OCI-LY7 (cell line): ENCODE measurements at regions not wholly inside any gene's neighbourhood (a gene's known extent, or its start where the extent isn't known, plus 50 kb on each side); places are given as distances from the start of the nearest gene placed in this dataset.

Experiments used
- BruUV-seq: library from RNA; stranded (reverse); fragments of 400-500 nt; replicated peaks from 2 replicates; lab custom pipeline; 2021; lab: Mats Ljungman, UMichigan
- CTCF ChIA-PET: fragments of 300-600 bp; sonication (Branson Sonifier 250); formaldehyde crosslinking; loops from one replicate; lab custom pipeline; 2022; ENCODE audit warnings: antibody characterized with exemption; ENCODE audit not compliant: unreplicated experiment; lab: Charles Lee
- POLR2A ChIA-PET: fragments of 300-600 bp; sonication (Branson Sonifier 250); formaldehyde crosslinking; loops from one replicate; lab custom pipeline; 2022; ENCODE audit warnings: antibody characterized with exemption; lab: Charles Lee
- DNase-seq: peaks from one replicate; pipeline ENCODE4 v3.0.0-alpha.2; 2015; ENCODE audit warnings: low spot score
- H2AFZ ChIP-seq: fragments of 200-600 bp; sonication (generic), shearing (Covaris generic); 2 replicates; pipeline ENCODE4 v1.6.1; 2014; ENCODE audit warnings: mild to moderate bottlenecking, antibody characterized with exemption, low read length, moderate library complexity
- H3K27ac ChIP-seq: fragments of 200-600 bp; sonication (generic); 2 replicates; pipeline ENCODE4 v1.5.1; 2014; ENCODE audit warnings: mixed run types, low read depth, mild to moderate bottlenecking, moderate library complexity, low read length, inconsistent platforms; ENCODE audit not compliant: poor library complexity, severe bottlenecking
- H3K36me3 ChIP-seq: fragments of 200-600 bp; sonication (generic); 2 replicates; pipeline ENCODE4 v1.6.1; 2014; ENCODE audit warnings: mild to moderate bottlenecking, antibody characterized with exemption, low read length, moderate library complexity, mixed read lengths; ENCODE audit not compliant: insufficient read depth
- H3K4me1 ChIP-seq: fragments of 200-600 bp; sonication (generic); 2 replicates; pipeline ENCODE4 v1.5.1; 2014; ENCODE audit warnings: mild to moderate bottlenecking, low read length; ENCODE audit not compliant: insufficient read depth, poor library complexity, severe bottlenecking
- H3K4me2 ChIP-seq: fragments of 200-600 bp; sonication (generic); 2 replicates; pipeline ENCODE4 v1.6.1; 2014; ENCODE audit warnings: mild to moderate bottlenecking, low read length
- H3K4me3 ChIP-seq: fragments of 200-600 bp; sonication (generic); 2 replicates; pipeline ENCODE4 v1.5.1; 2014; ENCODE audit warnings: mild to moderate bottlenecking, low read depth, low read length; ENCODE audit not compliant: poor library complexity, severe bottlenecking
- H3K79me2 ChIP-seq: fragments of 200-600 bp; sonication (generic); 2 replicates; pipeline ENCODE4 v1.6.1; 2016; ENCODE audit warnings: low read depth, mild to moderate bottlenecking, low read length, moderate library complexity, mixed read lengths; ENCODE audit not compliant: insufficient read depth
- H3K9me2 ChIP-seq: fragments of 200-600 bp; sonication (generic); 2 replicates; pipeline ENCODE4 v1.6.1; 2016; ENCODE audit warnings: mild to moderate bottlenecking, low read length, mixed read lengths; ENCODE audit not compliant: insufficient read depth
- H3K9me3 ChIP-seq: fragments of 200-600 bp; sonication (generic); 2 replicates; pipeline ENCODE4 v1.6.1; 2014; ENCODE audit warnings: mild to moderate bottlenecking, mixed run types, low read length, mixed read lengths
- H4K20me1 ChIP-seq: fragments of 200-600 bp; sonication (generic); 2 replicates; pipeline ENCODE4 v1.6.1; 2014; ENCODE audit warnings: mild to moderate bottlenecking, antibody characterized with exemption, low read length, moderate library complexity, mixed read lengths; ENCODE audit not compliant: insufficient read depth
- CTCF ChIP-seq: fragments of 200-600 bp; sonication (generic); conservative IDR thresholded peaks from 2 replicates; pipeline ENCODE4 v1.5.1; 2014; ENCODE audit warnings: mild to moderate bottlenecking, antibody characterized with exemption, low read length, moderate library complexity, mixed read lengths
- EZH2phosphoT487 ChIP-seq: fragments of 200-600 bp; sonication (generic); IDR thresholded peaks from 2 replicates; pipeline ENCODE4 v1.6.1; 2018; ENCODE audit warnings: low read depth, borderline replicate concordance, mild to moderate bottlenecking, mixed run types, antibody characterized with exemption, low read length, moderate library complexity, mixed read lengths
- intact Hi-C: fragments of 100-400 bp; cut with micrococcal nuclease; formaldehyde crosslinking; loops from one replicate; pipeline ENCODE4 v1.10.0; 2022; ENCODE audit not compliant: unreplicated experiment

- no peaks in the 10 kb centered on the region for H3K4me1 ChIP-seq
- H4K20me1 ChIP-seq, result no peaks in the 10 kb centered on the region
- H3K79me2 ChIP-seq, result no peaks in the 10 kb centered on the region
- H3K27ac ChIP-seq, result no peak overlapping the region
- BruUV-seq, result no TSS peak
- intact Hi-C loops, result no loop called here
- no peaks in the 10 kb centered on the region for H3K36me3 ChIP-seq
- ChIA-PET POLR2A (interaction anchor here (0.5 kb wide), 1 partner anchor 26 kb away, joined by 3 read pairs; no protein-coding TSS in a partner anchor), CTCF (no interaction called here)
- H3K4me2 ChIP-seq, result no peak overlapping the region
- no peak overlapping the region for H3K4me3 ChIP-seq
- H3K9me2 ChIP-seq, result no peaks in the 10 kb centered on the region
- H2AFZ ChIP-seq, result no peak overlapping the region
- TF ChIP-seq CTCF, result no peak
- TF ChIP-seq EZH2phosphoT487, result no peak
- no peaks in the 10 kb centered on the region for H3K9me3 ChIP-seq
- no peak for DNase-seq
These were observed 354.0 kb upstream of the CCL2 start for GRCh38 chr17:33901085-33901484.

- Histone ChIP-seq H3K4me1 (no peaks in the 10 kb centered on the region), H4K20me1 (no peaks in the 10 kb centered on the region), H3K9me3 (no peaks in the 10 kb centered on the region), H3K4me3 (no peak overlapping the region), H3K4me2 (no peak overlapping the region), H3K79me2 (no peaks in the 10 kb centered on the region), H3K9me2 (no peaks in the 10 kb centered on the region), H3K36me3 (no peaks in the 10 kb centered on the region), H3K27ac (no peak overlapping the region), H2AFZ (no peak overlapping the region)
- POLR2A ChIA-PET, result interaction anchor here (0.6 kb wide), 1 partner anchor 158 kb away, joined by 3 read pairs; no protein-coding TSS in a partner anchor
- CTCF ChIA-PET, result no interaction called here
- intact Hi-C loops, result no loop called here
- DNase-seq, result no peak
- TF ChIP-seq EZH2phosphoT487, result no peak
- TF ChIP-seq CTCF, result no peak
- no TSS peak for BruUV-seq
These were observed 352.1 kb upstream of the CCL2 start for GRCh38 chr17:33902901-33903449.

GRCh38 chr17:33904476-33904875, 350.6 kb upstream of the CCL2 start:
- Histone ChIP-seq H3K36me3 (no peaks in the 10 kb centered on the region), H3K4me2 (no peak overlapping the region), H3K79me2 (no peaks in the 10 kb centered on the region), H3K9me2 (no peaks in the 10 kb centered on the region), H3K4me1 (no peaks in the 10 kb centered on the region), H3K4me3 (no peak overlapping the region), H3K27ac (no peak overlapping the region), H2AFZ (no peak overlapping the region), H3K9me3 (no peaks in the 10 kb centered on the region), H4K20me1 (no peaks in the 10 kb centered on the region)
- no peak for DNase-seq
- BruUV-seq, result no TSS peak
- no peak for TF ChIP-seq EZH2phosphoT487
- no peak for TF ChIP-seq CTCF
- CTCF ChIA-PET, result no interaction called here
- intact Hi-C loops, result no loop called here
- POLR2A ChIA-PET, result interaction anchor here (1.2 kb wide), 1 partner anchor 21 kb away, joined by 3 read pairs; no protein-coding TSS in a partner anchor
